ENCODE measurements at regions not wholly inside any gene's neighbourhood (a gene's known extent, or its start where the extent isn't known, plus 50 kb on each side); places are given as distances from the start of the nearest gene placed in this dataset.

GRCh38 chr10:33454554-33454953, 120.1 kb upstream of the NRP1 start:
- DNase-seq: no peak

DNA sequence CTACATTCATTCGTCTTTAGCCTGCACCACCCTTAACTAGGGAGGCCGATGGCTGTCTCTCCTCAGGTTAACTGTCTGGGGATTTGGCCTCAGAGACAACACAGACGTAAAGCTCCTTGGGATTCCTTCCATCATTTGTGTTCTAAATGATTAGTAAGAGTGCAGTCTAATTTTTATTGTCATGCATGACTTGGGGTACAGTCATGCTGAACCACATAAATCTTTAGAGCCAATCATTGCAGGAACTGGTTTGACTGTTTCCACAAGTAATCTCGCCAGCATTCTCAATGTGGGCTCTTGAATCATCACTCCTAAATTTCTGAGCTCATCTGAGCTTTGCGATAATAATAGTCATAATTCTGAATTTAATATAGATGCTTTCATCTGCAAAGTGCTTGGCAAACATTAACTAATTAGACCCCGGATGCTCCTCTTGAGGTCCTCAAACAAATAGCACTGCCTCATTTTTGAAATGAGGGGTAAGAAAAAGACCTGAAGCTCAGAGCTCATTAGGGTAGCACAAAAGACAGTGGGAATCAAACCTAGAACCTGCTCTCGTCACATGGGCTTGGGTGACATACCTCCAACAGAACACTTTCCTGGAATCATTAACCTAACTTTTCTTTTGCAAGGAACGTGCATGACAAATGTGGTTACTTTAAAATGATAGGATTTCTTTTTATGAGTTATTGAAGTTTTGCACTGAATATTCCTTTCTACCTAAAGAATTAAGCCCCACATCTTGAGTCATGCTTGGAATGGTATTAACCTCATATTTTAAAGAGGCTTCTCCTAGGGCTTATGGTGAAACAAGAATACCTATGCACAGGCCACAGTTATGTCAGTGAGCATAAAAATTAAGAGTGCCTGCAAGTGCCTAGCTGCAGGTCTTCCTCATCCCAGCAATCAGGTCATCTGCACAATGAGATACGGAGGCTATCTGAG, 118.9 kb upstream of the NRP1 start:
- DNase-seq: peak; percentile 36

DNA sequence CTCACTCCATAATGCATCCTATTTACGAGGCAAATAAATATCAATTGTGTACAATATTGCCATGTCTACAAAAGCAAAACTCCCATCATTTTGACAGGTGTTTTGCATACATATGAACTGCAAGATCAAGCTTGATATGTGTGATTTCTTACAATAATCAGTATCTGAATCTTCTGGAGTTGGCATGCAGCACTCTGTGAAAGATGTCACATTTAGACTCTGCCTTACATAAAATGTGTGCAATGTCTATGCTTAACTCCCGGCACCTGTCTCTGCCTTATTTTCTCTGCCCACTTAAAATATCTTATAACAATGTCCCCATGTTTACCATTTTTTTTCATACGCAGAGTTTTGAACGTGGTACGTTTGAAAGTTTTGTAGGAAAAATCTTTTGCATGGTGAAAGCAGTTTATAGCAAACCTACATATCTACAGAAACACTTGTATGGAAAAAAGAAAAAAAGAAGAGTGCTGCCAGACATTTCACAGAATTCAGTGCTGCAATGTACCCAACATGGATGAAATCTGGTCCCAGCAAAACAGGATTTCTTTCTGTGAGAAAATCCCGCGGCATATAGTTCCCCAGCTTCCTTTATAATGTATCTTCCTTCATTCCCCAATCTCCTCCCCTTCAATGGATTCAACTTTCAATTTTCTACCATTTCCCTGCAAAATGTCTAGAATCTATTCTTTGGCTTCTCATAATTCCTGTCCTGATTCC, 114.1 kb upstream of the NRP1 start:
- no peak for DNase-seq

GRCh38 chr10:33441561-33441960, 107.1 kb upstream of the NRP1 start:
- peak; percentile 10 for DNase-seq

- DNase-seq: no peak
These were observed 100.5 kb upstream of the NRP1 start for GRCh38 chr10:33434933-33435332.

- DNase-seq: no peak
These were observed 94.2 kb upstream of the NRP1 start for GRCh38 chr10:33428682-33429081.

- no peak for DNase-seq
These were observed 88.7 kb upstream of the NRP1 start for GRCh38 chr10:33423154-33423529.

DNA sequence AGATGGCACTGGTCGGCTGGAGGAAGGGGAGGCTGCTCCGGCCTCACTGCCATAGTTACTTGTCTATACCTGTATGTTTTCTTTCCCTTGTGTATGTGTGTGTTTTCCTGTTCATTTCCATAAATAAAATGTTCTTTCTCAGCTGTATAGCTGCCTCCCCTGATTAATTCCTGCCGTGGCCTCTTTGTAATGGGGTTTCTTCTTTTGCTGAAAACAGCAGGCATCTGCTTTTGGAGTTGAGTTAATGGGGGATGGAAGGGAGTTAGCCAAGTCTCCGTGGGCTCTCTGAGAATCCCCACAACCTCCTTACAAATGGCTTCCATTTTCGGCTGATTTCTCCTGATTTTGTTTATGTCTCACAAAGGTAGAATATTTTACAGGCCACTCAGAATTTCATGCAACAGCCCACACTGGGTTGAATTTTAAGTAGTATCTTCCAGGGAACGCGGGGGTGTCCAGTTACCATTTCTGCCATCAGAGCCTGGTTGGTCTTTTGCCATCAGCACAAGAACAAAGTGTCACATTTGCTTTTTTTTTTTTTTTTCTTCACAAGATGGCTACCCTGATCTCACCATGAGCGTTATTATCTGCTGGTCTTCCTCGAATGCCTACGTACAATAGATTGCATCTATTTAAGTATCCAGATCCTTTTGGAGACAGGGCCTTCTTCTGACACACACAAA, 88.1 kb upstream of the NRP1 start:
- DNase-seq: no peak

DNA sequence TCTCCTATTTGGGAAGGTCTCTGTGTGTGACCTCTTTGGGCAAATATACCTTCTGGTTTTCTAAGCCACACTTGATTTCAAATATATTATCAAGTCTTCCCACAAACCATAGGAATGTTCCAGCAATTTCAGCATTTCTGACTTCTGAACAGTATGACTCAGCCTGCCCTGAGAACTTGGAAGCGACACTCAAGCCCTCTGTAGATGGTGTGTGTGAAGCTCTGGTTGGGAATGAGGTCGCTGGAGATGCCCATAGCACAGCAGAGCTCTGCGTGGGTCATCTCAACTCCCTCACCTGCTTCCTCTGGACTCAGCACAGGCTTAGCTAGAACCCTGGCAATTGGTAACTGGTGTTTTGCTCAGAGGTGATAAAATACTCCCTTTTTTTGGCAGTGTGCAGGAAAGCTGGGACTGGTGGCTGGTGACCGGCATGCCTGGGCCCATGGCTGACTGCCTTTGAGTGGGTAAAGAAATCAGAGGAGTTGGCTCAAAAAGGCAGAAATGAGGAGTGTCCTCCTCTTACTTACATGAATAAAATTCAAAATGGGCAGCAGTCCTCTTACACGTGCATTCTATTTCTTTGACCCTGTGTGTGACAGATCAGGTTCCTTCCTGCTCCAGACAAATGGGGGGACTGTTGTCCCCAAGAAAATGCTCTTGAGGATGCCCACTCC, 87.5 kb upstream of the NRP1 start:
- peak; percentile 94 for DNase-seq

DNA sequence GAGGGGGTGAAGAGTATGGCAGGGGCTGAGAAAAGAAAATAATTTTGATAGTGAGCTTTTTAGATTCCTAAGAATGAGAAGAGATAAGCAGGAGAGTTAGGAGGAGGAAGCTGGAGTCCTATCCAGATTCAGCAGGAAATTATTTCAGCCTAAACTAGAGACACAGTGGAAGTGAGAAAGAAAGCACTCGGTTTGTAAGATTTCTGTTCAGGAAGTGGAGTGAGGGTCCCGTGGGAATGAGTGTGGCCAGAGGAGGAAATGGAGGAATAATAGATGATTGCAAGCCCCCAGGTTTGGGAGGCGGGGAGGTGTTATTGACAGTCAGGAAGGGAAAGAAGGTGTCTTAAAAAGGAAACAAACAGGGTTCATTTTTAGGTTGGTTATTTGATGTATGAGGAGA, 84.8 kb upstream of the NRP1 start:
- DNase-seq: no peak

DNA sequence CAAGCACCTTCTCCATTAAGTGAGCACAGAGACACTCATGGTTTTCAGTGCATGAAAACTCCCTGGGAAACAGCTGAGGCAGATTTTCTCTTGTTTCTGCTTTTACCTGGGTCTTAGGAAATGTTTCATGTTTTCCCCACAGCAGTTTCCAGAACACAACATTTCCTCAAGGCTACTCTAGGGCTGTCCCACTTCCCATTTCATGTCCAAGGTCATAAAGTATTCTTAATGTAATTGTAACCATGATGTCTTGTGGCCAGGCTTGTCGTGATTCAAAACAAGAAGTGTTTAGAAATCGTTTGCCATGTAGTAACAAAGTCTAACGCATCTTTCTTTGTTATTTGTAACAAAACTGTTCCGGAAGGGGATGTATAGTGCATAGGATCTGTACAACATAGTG, 83.8 kb upstream of the NRP1 start:
- no peak for DNase-seq

GRCh38 chr10:33416691-33417090, 82.2 kb upstream of the NRP1 start:
- DNase-seq: no peak

- DNase-seq: no peak
These were observed 81.7 kb upstream of the NRP1 start for GRCh38 chr10:33416209-33416608.

DNA sequence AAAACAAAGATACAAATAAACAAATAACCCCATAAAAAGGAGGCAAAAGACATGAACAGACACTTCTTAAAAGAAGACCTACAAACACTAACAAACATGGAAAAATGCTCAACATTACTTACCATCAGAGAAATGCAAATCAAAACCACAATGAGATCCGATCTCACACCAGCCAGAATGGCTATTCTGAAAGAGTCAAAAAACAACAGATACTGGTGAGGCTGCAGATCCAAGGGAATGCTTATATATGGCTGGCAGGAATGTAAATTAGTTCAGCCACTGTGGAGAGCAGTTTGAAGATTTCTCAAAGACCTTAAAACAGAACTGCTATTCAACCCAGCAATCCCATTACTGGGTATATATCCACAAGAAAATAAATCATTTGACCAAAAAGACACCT, 80.4 kb upstream of the NRP1 start:
- peak; percentile 24 for DNase-seq

GRCh38 chr10:33412653-33413361, 78.3 kb upstream of the NRP1 start:
- peak; percentile 86 for DNase-seq

GRCh38 chr10:33412241-33412640, 77.8 kb upstream of the NRP1 start:
- DNase-seq: no peak

- no peak for DNase-seq
These were observed 76.4 kb upstream of the NRP1 start for GRCh38 chr10:33410860-33411234.

DNA sequence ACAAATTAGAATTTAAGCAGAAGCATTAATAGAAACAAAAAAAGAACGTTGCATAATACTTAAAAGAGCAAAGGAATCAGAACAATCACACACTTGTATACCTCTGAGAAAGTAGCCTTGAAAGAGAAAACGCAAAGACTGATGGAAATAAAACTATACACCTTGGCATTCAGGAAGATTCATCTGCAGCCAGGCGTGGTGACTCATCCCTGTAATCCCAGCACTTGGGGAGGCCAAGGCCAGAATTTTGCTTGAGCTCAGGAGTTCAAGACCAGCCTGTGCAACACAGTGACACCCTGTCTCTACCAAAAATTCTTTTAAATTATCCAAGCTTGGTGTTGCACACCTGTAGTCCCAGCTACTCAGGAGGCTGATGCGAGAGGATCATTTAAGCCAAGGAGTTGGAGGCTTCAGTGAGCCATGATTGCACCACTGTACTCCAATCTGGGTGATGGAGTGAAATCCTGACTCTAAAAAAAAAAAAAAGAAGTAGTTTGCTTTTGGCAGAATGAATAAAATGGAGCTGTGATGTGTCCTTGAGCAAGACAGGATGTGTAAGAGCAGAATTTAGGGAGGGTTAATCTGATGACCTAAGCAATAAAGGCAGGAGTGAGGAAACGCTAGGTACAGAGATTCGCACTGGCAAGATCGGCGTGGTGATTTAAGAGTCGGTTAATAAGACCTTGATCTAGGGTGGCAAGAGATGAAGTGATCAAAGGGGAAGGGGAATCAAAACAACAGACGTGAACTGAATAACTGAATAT, 75.8 kb upstream of the NRP1 start:
- no peak for DNase-seq

GRCh38 chr10:33406596-33406995, 72.1 kb upstream of the NRP1 start:
- no peak for DNase-seq

DNA sequence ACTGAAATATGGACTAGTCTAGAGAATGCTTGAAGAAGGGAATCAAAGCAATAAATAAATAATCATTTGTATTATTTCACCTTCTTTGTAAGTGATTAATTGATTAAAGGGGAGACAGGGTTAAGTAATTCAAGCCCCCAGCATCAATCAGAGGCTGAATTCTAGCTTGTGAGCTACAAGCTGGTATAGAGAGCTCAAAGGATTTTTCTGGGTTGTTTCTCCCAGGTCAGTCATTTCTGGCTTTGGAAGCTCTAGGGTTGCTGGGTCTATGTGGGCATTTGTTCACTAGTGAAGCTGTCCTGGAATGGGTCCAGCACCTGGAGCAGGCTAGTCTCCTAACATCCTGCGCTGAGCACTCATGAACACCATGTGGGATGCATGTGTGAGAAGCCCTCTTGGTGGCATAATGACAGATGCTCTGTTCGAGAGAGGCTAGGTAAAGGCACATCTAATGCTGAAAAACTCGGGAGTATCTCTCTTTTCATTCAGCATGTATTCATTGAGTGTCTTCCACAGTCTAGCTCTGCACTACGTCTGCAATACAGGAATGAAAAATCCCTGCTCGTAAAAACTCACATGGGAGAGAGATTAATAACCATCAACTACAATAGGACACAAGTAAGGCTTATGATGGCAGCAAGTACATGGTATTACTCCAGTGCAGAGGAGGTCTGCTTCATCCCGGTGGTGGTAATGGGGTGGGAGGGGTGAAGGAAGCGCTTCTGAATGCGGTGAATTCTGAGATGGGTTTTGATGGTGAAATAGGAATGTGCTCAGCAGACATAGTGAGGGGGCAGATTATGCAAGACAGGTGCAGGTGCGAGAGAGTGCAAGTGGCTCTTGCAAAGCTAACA, 68.0 kb upstream of the NRP1 start:
- no peak for DNase-seq

All from fibroblast of skin of back (primary cell).